Hepatocyte (in vitro differentiated cells): ENCODE measurements at regions not wholly inside any gene's neighbourhood (a gene's known extent, or its start where the extent isn't known, plus 50 kb on each side); places are given as distances from the start of the nearest gene placed in this dataset.
A peak's percentile ranks its signal among the peaks of the same experiment; 100 is the strongest.

Experiments used
- DNase-seq: peaks from one replicate; pipeline ENCODE4 v3.0.0-alpha.2; 2016; ENCODE audit warnings: low spot score
- H2AFZ ChIP-seq: fragments of 200-600 bp; sonication (generic); 2 replicates; pipeline ENCODE4 v1.6.0; 2016; ENCODE audit warnings: antibody characterized with exemption, mild to moderate bottlenecking
- H3K27ac ChIP-seq: fragments of 200-600 bp; sonication (generic); 2 replicates; pipeline ENCODE4 v1.5.1; 2016; ENCODE audit warnings: mild to moderate bottlenecking
- H3K27me3 ChIP-seq: fragments of 200-600 bp; sonication (generic); 2 replicates; pipeline ENCODE4 v1.6.1; 2016
- H3K36me3 ChIP-seq: fragments of 200-600 bp; sonication (generic); replicated peaks from 2 replicates; pipeline ENCODE4 v1.5.1; 2016; ENCODE audit warnings: low read depth; ENCODE audit not compliant: insufficient read depth
- H3K4me1 ChIP-seq: fragments of 200-600 bp; sonication (generic); 2 replicates; pipeline ENCODE4 v1.5.1; 2016; ENCODE audit warnings: mild to moderate bottlenecking, moderate library complexity; ENCODE audit not compliant: insufficient read depth
- H3K4me2 ChIP-seq: fragments of 200-600 bp; sonication (generic); 2 replicates; pipeline ENCODE4 v1.6.0; 2016
- H3K4me3 ChIP-seq: fragments of 200-600 bp; sonication (generic); 2 replicates; pipeline ENCODE4 v1.5.1; 2016; ENCODE audit warnings: mild to moderate bottlenecking
- H3K79me2 ChIP-seq: fragments of 200-600 bp; sonication (generic); 2 replicates; pipeline ENCODE4 v1.6.0; 2017; ENCODE audit warnings: mild to moderate bottlenecking
- H3K9me2 ChIP-seq: fragments of 200-600 bp; sonication (generic); replicated peaks from 2 replicates; pipeline ENCODE4 v1.6.0; 2017; ENCODE audit warnings: mild to moderate bottlenecking; ENCODE audit not compliant: insufficient read depth
- H3K9me3 ChIP-seq: fragments of 200-600 bp; sonication (generic); 2 replicates; pipeline ENCODE4 v1.5.1; 2016; ENCODE audit warnings: low read depth, mild to moderate bottlenecking
- H4K20me1 ChIP-seq: fragments of 200-600 bp; sonication (generic); 2 replicates; pipeline ENCODE4 v1.6.0; 2016; ENCODE audit warnings: mild to moderate bottlenecking; ENCODE audit not compliant: insufficient read depth, poor library complexity, severe bottlenecking
- EZH2 ChIP-seq: fragments of 200-600 bp; sonication (generic); IDR thresholded peaks from 2 replicates; pipeline ENCODE4 v1.6.1; 2016; ENCODE audit warnings: antibody characterized with exemption, mild to moderate bottlenecking, borderline replicate concordance
- EZH2phosphoT487 ChIP-seq: fragments of 200-600 bp; sonication (generic); IDR thresholded peaks from one replicate; pipeline ENCODE4 v1.6.1; 2018; ENCODE audit warnings: antibody characterized with exemption, mild to moderate bottlenecking, low read depth, moderate library complexity; ENCODE audit not compliant: unreplicated experiment, severe bottlenecking
- WGBS: methylation state at CpG from one replicate; pipeline ENCODE4 v1.1.6; 2016; ENCODE audit warnings: low lambda C conversion rate; ENCODE audit errors: missing lambda C conversion rate; 5-methylcytosine and 5-hydroxymethylcytosine counted together
- TF ChIP-seq, protein P1 (sequence below): fragments of 200-600 bp; sonication (generic); IDR thresholded peaks from 2 replicates; pipeline ENCODE4 v1.5.1; 2016; ENCODE audit warnings: antibody characterized with exemption, mild to moderate bottlenecking; ENCODE audit not compliant: poor library complexity

- Histone ChIP-seq H3K27me3 (no peaks in the 10 kb centered on the region), H3K27ac (no peak overlapping the region), H2AFZ (no peak overlapping the region), H3K4me2 (no peak overlapping the region), H3K79me2 (no peaks in the 10 kb centered on the region), H3K36me3 (no peaks in the 10 kb centered on the region), H4K20me1 (no peaks in the 10 kb centered on the region), H3K4me3 (no peak overlapping the region), H3K4me1 (no peaks in the 10 kb centered on the region), H3K9me2 (no peaks in the 10 kb centered on the region), H3K9me3 (no peaks in the 10 kb centered on the region)
- TF ChIP-seq EZH2phosphoT487 (no peak), EZH2 (no peak)
- TF ChIP-seq, protein P1, sequence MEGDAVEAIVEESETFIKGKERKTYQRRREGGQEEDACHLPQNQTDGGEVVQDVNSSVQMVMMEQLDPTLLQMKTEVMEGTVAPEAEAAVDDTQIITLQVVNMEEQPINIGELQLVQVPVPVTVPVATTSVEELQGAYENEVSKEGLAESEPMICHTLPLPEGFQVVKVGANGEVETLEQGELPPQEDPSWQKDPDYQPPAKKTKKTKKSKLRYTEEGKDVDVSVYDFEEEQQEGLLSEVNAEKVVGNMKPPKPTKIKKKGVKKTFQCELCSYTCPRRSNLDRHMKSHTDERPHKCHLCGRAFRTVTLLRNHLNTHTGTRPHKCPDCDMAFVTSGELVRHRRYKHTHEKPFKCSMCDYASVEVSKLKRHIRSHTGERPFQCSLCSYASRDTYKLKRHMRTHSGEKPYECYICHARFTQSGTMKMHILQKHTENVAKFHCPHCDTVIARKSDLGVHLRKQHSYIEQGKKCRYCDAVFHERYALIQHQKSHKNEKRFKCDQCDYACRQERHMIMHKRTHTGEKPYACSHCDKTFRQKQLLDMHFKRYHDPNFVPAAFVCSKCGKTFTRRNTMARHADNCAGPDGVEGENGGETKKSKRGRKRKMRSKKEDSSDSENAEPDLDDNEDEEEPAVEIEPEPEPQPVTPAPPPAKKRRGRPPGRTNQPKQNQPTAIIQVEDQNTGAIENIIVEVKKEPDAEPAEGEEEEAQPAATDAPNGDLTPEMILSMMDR: no peak
- no peak for DNase-seq
These were observed 202.0 kb upstream of the SEMA3E start for GRCh38 chr7:83850941-83851340.

DNA sequence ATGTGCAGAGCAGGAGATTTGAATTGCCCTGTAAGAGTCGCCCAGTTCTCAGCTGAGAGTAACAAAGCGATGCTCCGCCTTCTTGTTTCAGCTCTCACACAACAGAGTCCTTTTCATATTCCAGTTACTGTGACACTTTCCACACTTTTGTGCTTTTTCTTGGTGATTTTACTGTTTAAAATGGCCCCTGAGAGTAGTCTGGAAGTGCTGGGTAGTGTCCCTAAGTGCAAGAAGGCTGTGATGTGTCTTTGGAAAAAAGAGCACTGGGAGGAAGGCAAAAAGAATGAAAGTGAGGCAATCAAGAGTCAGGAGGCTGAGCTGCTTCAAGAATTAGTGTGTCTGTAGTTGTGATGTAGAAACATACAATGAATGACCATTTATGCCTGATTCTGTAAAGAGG, 201.2 kb upstream of the SEMA3E start:
- no peaks in the 10 kb centered on the region for H3K9me2 ChIP-seq
- no peaks in the 10 kb centered on the region for H3K27me3 ChIP-seq
- H3K27ac ChIP-seq: no peak overlapping the region
- no peak overlapping the region for H2AFZ ChIP-seq
- no peak for TF ChIP-seq EZH2
- no peak for TF ChIP-seq EZH2phosphoT487
- TF ChIP-seq, protein P1: no peak
- H3K4me3 ChIP-seq: no peak overlapping the region
- H3K9me3 ChIP-seq: no peaks in the 10 kb centered on the region
- H4K20me1 ChIP-seq: no peaks in the 10 kb centered on the region
- H3K79me2 ChIP-seq: no peaks in the 10 kb centered on the region
- no peak for DNase-seq
- no peaks in the 10 kb centered on the region for H3K4me1 ChIP-seq
- no peak overlapping the region for H3K4me2 ChIP-seq
- H3K36me3 ChIP-seq: no peaks in the 10 kb centered on the region
- WGBS: 84% methylated on average over 3 of the region's 3 CpGs

DNA sequence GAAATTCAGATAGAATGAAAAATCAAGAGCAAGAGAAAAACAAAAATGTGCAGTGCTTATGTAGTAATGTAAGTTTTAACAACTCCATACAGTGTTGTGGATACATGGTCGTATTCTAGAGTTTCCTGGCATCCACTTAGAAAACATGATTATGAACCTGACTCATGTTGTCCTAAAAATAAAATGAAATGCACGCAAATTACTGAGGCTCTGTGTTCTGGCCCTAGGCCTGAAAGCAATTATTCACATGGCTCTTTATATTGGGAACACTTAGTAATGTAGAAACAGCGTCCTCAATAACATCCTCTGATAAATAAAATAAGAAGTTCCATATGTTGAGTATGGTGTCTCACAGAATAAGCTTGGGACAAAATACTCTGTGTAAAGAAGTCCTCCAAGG, 200.2 kb upstream of the SEMA3E start:
- H2AFZ ChIP-seq: no peak overlapping the region
- H3K27me3 ChIP-seq: no peaks in the 10 kb centered on the region
- H3K9me2 ChIP-seq: no peaks in the 10 kb centered on the region
- H3K79me2 ChIP-seq: no peaks in the 10 kb centered on the region
- TF ChIP-seq, protein P1: no peak
- TF ChIP-seq EZH2phosphoT487: no peak
- TF ChIP-seq EZH2: no peak
- no peaks in the 10 kb centered on the region for H3K36me3 ChIP-seq
- no peak overlapping the region for H3K4me2 ChIP-seq
- 62% methylated on average over 3 of the region's 3 CpGs for WGBS
- H4K20me1 ChIP-seq: no peaks in the 10 kb centered on the region
- DNase-seq: peak; percentile 5
- H3K4me3 ChIP-seq: no peak overlapping the region
- H3K9me3 ChIP-seq: no peaks in the 10 kb centered on the region
- peak overlapping the region; percentile 39 for H3K27ac ChIP-seq
- no peaks in the 10 kb centered on the region for H3K4me1 ChIP-seq

DNA sequence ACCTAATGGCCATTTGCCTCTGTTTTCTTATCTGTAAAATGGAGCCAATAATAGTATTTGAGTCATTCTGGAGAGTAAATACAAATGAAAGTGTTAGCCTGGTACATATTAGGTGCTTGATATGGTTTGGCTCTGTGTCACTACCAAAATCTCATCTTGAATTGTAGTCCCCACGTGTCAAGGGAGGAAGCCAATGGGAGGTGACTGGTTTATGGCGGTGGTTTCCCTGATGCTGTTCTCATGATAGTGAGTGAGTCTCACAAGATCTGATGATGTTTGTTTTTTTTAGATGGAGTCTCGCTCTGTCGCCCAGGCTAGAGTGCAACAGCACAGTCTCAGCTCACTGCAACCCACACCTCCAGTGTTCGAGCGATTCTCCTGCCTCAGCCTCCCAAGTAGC, 194.0 kb upstream of the SEMA3E start:
- no peak overlapping the region for H3K4me2 ChIP-seq
- no peak overlapping the region for H2AFZ ChIP-seq
- no peaks in the 10 kb centered on the region for H3K9me3 ChIP-seq
- H3K4me3 ChIP-seq: no peak overlapping the region
- no peaks in the 10 kb centered on the region for H3K36me3 ChIP-seq
- TF ChIP-seq EZH2: no peak
- TF ChIP-seq EZH2phosphoT487: no peak
- TF ChIP-seq, protein P1: no peak
- no peaks in the 10 kb centered on the region for H4K20me1 ChIP-seq
- H3K27ac ChIP-seq: no peak overlapping the region
- H3K27me3 ChIP-seq: no peaks in the 10 kb centered on the region
- no peak for DNase-seq
- H3K9me2 ChIP-seq: no peaks in the 10 kb centered on the region
- no peaks in the 10 kb centered on the region for H3K4me1 ChIP-seq
- no peaks in the 10 kb centered on the region for H3K79me2 ChIP-seq
- WGBS: 95% methylated on average over 6 of the region's 6 CpGs
